GM18870 (cell line): ENCODE measurements at regions not wholly inside any gene's neighbourhood (a gene's known extent, or its start where the extent isn't known, plus 50 kb on each side); places are given as distances from the start of the nearest gene placed in this dataset.

ENCODE experiments used
- ATAC-seq: cut with Tn5 transposase; IDR thresholded peaks from one replicate; pipeline ENCODE4 v1.9.1; 2021; ENCODE audit warnings: moderate library complexity; ENCODE audit not compliant: unreplicated experiment

- no peak for ATAC-seq
These were observed 50.9 kb upstream of the MKLN1 start for GRCh38 chr7:131276748-131277147.
